Lower leg skin (tissue), 4 donors: ENCODE measurements at regions not wholly inside any gene's neighbourhood (a gene's known extent, or its start where the extent isn't known, plus 50 kb on each side); places are given as distances from the start of the nearest gene placed in this dataset.

Experiments used
- DNase-seq, 2 donors: peaks; one replicate each; pipeline ENCODE4 v3.0.0-alpha.2; 2019; ENCODE audit warnings: low spot score in 2 of 2
- H3K4me3 ChIP-seq: fragments of 200-600 bp; sonication (generic); 2 replicates; pipeline ENCODE4 v1.5.1; 2017; ENCODE audit warnings: mild to moderate bottlenecking, low read depth; ENCODE audit not compliant: poor library complexity, severe bottlenecking
- CTCF ChIP-seq, 3 donors: fragments of 450-650 bp; IDR thresholded peaks; one replicate each; pipeline ENCODE4 v1.5.1; 2016; ENCODE audit warnings: antibody characterized with exemption in 3 of 3, mild to moderate bottlenecking in 3 of 3, moderate library complexity in 2 of 3
- POLR2A ChIP-seq, 2 donors: fragments of 450-650 bp; IDR thresholded peaks; one replicate each; pipeline ENCODE4 v1.6.1; 2016 to 2017; ENCODE audit warnings: antibody characterized with exemption in 2 of 2, mild to moderate bottlenecking in 1 of 2, moderate library complexity in 1 of 2
- WGBS, 2 donors: methylation state at CpG; one replicate each; pipeline ENCODE4 v1.1.5; 2018; 5-methylcytosine and 5-hydroxymethylcytosine counted together
- intact Hi-C: fragments of 100-400 bp; cut with DNase I; formaldehyde crosslinking; loops from one replicate; pipeline ENCODE4 v1.15.0; 2023; ENCODE audit warnings: low total_unique reads

- no peak for DNase-seq
- no peak overlapping the region for H3K4me3 ChIP-seq
- TF ChIP-seq POLR2A (IDR thresholded peaks at IDR 0.05), result no peak
- TF ChIP-seq CTCF (IDR thresholded peaks at IDR 0.05), result no peak
- WGBS, 2 donors, result 92 to 94% methylated on average over 7 of the region's 7 CpGs
- intact Hi-C loops, result no loop called here
Observed at GRCh38 chr2:9717886-9718451, 87.2 kb upstream of the YWHAQ start.

GRCh38 chr2:9720352-9721093 lies 89.7 kb upstream of the YWHAQ start:
- 90 to 95% methylated on average over 9 of the region's 9 CpGs for WGBS, 2 donors
- no peak overlapping the region for H3K4me3 ChIP-seq
- no peak for DNase-seq
- intact Hi-C loops, result no loop called here
- TF ChIP-seq POLR2A (IDR thresholded peaks at IDR 0.05) (no peak), CTCF (IDR thresholded peaks at IDR 0.05) (no peak)

GRCh38 chr2:9721344-9721743 lies 90.5 kb upstream of the YWHAQ start:
- intact Hi-C loops, result no loop called here
- no peak overlapping the region for H3K4me3 ChIP-seq
- 84 to 85% methylated on average over 7 of the region's 7 CpGs for WGBS, 2 donors
- no peak for DNase-seq
- TF ChIP-seq CTCF (IDR thresholded peaks at IDR 0.05), result no peak
- no peak for TF ChIP-seq POLR2A (IDR thresholded peaks at IDR 0.05)

- no peak for DNase-seq
- no peak overlapping the region for H3K4me3 ChIP-seq
- intact Hi-C loops, result no loop called here
- TF ChIP-seq POLR2A (IDR thresholded peaks at IDR 0.05) (no peak), CTCF (IDR thresholded peaks at IDR 0.05) (no peak)
- WGBS, 2 donors, result 94 to 96% methylated on average over 4 of the region's 4 CpGs
Observed at GRCh38 chr2:9722451-9722850, 91.7 kb upstream of the YWHAQ start.

- no peak for DNase-seq
- no peak overlapping the region for H3K4me3 ChIP-seq
- intact Hi-C loops, result no loop called here
- 80 to 81% methylated on average over 11 of the region's 11 CpGs for WGBS, 2 donors
- TF ChIP-seq POLR2A (IDR thresholded peaks at IDR 0.05) (no peak), CTCF (IDR thresholded peaks at IDR 0.05) (no peak)
Observed at GRCh38 chr2:9724565-9724964, 93.8 kb upstream of the YWHAQ start.
